Keratinocyte (primary cell): ENCODE measurements at regions not wholly inside any gene's neighbourhood (a gene's known extent, or its start where the extent isn't known, plus 50 kb on each side); places are given as distances from the start of the nearest gene placed in this dataset.
"Not testable (repeated sequence)": the region's sequence is repeated elsewhere in the genome, so short reads cannot be mapped to it uniquely, and the experiment has no call there.

Experiments used
- DNase-seq: peaks from one replicate; pipeline ENCODE4 v3.0.0-alpha.2; 2011; ENCODE audit warnings: low read depth, missing footprints, low spot score
- FAIRE-seq: peaks from 2 replicates; lab custom pipeline; 2011; peaks lifted over from hg19 to GRCh38; lab: Jason Lieb, UNC
- H2AFZ ChIP-seq: 2 replicates; pipeline ENCODE4 v1.6.0; 2012; ENCODE audit warnings: low read length, control low read depth, inconsistent platforms; ENCODE audit not compliant: control insufficient read depth
- H3K27ac ChIP-seq: 2 replicates; pipeline ENCODE4 v1.5.1; 2011; ENCODE audit warnings: low read length; ENCODE audit not compliant: control insufficient read depth, insufficient read depth
- H3K27me3 ChIP-seq: 3 replicates; pipeline ENCODE4 v1.6.0; 2011; ENCODE audit warnings: low read length; ENCODE audit not compliant: control insufficient read depth, insufficient read depth; ENCODE audit errors: extremely low read depth
- H3K36me3 ChIP-seq, 2 experiments: 2 replicates in 1 of 2; 3 replicates in 1 of 2; pipeline ENCODE4 v1.5.1; 2011; ENCODE audit warnings: low read length in 2 of 2, mild to moderate bottlenecking in 1 of 2; ENCODE audit not compliant: control insufficient read depth in 2 of 2, insufficient read depth in 2 of 2; ENCODE audit errors: extremely low read depth in 1 of 2
- H3K4me1 ChIP-seq: 3 replicates; pipeline ENCODE4 v1.5.1; 2011; ENCODE audit warnings: low read length; ENCODE audit not compliant: control insufficient read depth, insufficient read depth; ENCODE audit errors: extremely low read depth
- H3K4me2 ChIP-seq: 3 replicates; pipeline ENCODE4 v1.6.0; 2011; ENCODE audit warnings: low read depth, low read length; ENCODE audit not compliant: control insufficient read depth, insufficient read depth; ENCODE audit errors: extremely low read depth
- H3K4me3 ChIP-seq, 3 experiments: fragments of 200-600 bp in 1 of 3; sonication (generic) in 1 of 3; 2 replicates in 2 of 3; 3 replicates in 1 of 3; pipeline ENCODE4 v1.5.1; 2011 to 2016; ENCODE audit warnings: low read length in 3 of 3, mild to moderate bottlenecking in 3 of 3, control low read depth in 2 of 3, inconsistent platforms in 1 of 3, low read depth in 1 of 3, mixed read lengths in 1 of 3, mixed run types in 1 of 3, moderate library complexity in 1 of 3; ENCODE audit not compliant: control insufficient read depth in 2 of 3, insufficient read depth in 2 of 3; ENCODE audit errors: extremely low read depth in 1 of 3
- H3K79me2 ChIP-seq: 2 replicates; pipeline ENCODE4 v1.6.0; 2012; ENCODE audit warnings: low read length; ENCODE audit not compliant: control insufficient read depth, insufficient read depth
- H3K9ac ChIP-seq: 3 replicates; pipeline ENCODE4 v1.6.0; 2011; ENCODE audit warnings: low read length; ENCODE audit not compliant: control insufficient read depth, insufficient read depth; ENCODE audit errors: extremely low read depth
- H3K9me1 ChIP-seq: 3 replicates; pipeline ENCODE4 v1.6.0; 2011; ENCODE audit warnings: low read length; ENCODE audit not compliant: control insufficient read depth, insufficient read depth; ENCODE audit errors: extremely low read depth
- H3K9me3 ChIP-seq: 2 replicates; pipeline ENCODE4 v1.5.1; 2012; ENCODE audit warnings: low read depth, low read length; ENCODE audit not compliant: control insufficient read depth
- H4K20me1 ChIP-seq: 3 replicates; pipeline ENCODE4 v1.6.0; 2011; ENCODE audit warnings: low read length; ENCODE audit not compliant: control insufficient read depth, insufficient read depth; ENCODE audit errors: extremely low read depth
- EZH2 ChIP-seq: IDR thresholded peaks from one replicate; pipeline ENCODE4 v1.6.1; 2012; ENCODE audit warnings: inconsistent platforms, mild to moderate bottlenecking, low read length, moderate library complexity
- dilution Hi-C: fragments of 300-500 bp; cut with MboI; formaldehyde crosslinking; loops from one replicate; pipeline ENCODE4 v1.7.0; 2020; ENCODE audit warnings: low sequenced_read_pairs; ENCODE audit not compliant: extremely low pct_ligation_motif_present
- TF ChIP-seq, protein P1 (sequence below), 3 experiments: IDR thresholded peaks in 1 of 3; conservative IDR thresholded peaks in 1 of 3; optimal IDR thresholded peaks in 1 of 3; 2 replicates in 2 of 3; 3 replicates in 1 of 3; pipeline versions ENCODE3 to v1.5.1; 2011; ENCODE audit warnings: low read length in 3 of 3, mild to moderate bottlenecking in 3 of 3, moderate library complexity in 2 of 3, control low read depth in 1 of 3, inconsistent platforms in 1 of 3; ENCODE audit not compliant: insufficient read depth in 2 of 3; ENCODE audit errors: extremely low read depth in 1 of 3

- no peak overlapping the region for H3K4me2 ChIP-seq
These were observed 252.7 kb upstream of the GALNT5 start for GRCh38 chr2:157004789-157005188.

DNA sequence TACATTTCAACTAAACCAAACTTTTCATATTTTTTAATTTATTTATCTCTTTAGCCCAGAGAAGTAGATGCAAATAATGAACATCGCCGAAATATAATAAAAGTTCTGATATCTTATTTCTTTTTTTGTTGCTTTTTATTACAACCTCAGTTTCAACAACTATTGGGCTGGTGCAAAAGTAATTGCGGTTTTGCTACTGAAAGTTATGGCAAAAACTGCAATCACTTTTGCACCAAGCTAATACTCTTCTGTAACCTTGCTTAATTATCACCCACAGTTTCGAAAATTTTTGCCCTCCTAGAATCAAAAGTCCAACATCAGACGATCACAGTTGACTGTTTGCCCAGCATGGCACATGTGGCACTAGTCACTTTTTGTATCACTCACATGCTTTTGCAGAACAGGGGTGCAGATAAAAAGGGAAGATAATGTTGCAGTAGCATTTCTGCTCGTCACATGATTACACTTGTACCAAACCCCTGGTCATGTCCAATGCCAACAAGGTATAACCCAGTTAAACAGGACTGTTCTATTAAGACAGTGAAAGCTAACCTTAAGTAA lies 242.4 kb upstream of the GALNT5 start:
- Histone ChIP-seq H3K79me2 (no peaks in the 10 kb centered on the region), H3K27ac (no peak overlapping the region), H3K4me1 (no peaks in the 10 kb centered on the region), H3K36me3 (no peaks in the 10 kb centered on the region), H3K9ac (no peak overlapping the region), H3K4me2 (no peak overlapping the region), H3K4me3 (no peak overlapping the region), H3K9me1 (no peaks in the 10 kb centered on the region), H2AFZ (no peak overlapping the region), H3K9me3 (no peaks in the 10 kb centered on the region), H3K27me3 (no peaks in the 10 kb centered on the region), H4K20me1 (no peaks in the 10 kb centered on the region)
- no peak for DNase-seq
- no peak for TF ChIP-seq EZH2
- TF ChIP-seq, protein P1, sequence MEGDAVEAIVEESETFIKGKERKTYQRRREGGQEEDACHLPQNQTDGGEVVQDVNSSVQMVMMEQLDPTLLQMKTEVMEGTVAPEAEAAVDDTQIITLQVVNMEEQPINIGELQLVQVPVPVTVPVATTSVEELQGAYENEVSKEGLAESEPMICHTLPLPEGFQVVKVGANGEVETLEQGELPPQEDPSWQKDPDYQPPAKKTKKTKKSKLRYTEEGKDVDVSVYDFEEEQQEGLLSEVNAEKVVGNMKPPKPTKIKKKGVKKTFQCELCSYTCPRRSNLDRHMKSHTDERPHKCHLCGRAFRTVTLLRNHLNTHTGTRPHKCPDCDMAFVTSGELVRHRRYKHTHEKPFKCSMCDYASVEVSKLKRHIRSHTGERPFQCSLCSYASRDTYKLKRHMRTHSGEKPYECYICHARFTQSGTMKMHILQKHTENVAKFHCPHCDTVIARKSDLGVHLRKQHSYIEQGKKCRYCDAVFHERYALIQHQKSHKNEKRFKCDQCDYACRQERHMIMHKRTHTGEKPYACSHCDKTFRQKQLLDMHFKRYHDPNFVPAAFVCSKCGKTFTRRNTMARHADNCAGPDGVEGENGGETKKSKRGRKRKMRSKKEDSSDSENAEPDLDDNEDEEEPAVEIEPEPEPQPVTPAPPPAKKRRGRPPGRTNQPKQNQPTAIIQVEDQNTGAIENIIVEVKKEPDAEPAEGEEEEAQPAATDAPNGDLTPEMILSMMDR (optimal IDR thresholded peaks at IDR 0.05 in 1 of 3, IDR thresholded peaks at IDR 0.05 in 1 of 3, conservative IDR thresholded peaks at IDR 0.05 in 1 of 3; ENCODE audit: extremely low read depth in 1 of 3, insufficient read depth in 2 of 3, low read length in 3 of 3), result no peak
- FAIRE-seq, result no peak
- dilution Hi-C loops, result no loop called here

More at GRCh38 chr2:157004789-157005188, 252.7 kb upstream of the GALNT5 start:
- DNase-seq, result no peak
- H3K9me3 ChIP-seq, result no peaks in the 10 kb centered on the region
- H3K36me3 ChIP-seq, result no peaks in the 10 kb centered on the region
- H2AFZ ChIP-seq, result no peak overlapping the region
- H4K20me1 ChIP-seq, result no peaks in the 10 kb centered on the region
- H3K79me2 ChIP-seq, result no peaks in the 10 kb centered on the region
- no peak overlapping the region for H3K4me3 ChIP-seq
- FAIRE-seq, result no peak
- dilution Hi-C loops, result no loop called here
- no peak overlapping the region for H3K27ac ChIP-seq
- no peaks in the 10 kb centered on the region for H3K4me1 ChIP-seq
- no peak overlapping the region for H3K9ac ChIP-seq
- no peaks in the 10 kb centered on the region for H3K9me1 ChIP-seq
- TF ChIP-seq EZH2, result no peak
- TF ChIP-seq, protein P1 (optimal IDR thresholded peaks at IDR 0.05 in 1 of 3, IDR thresholded peaks at IDR 0.05 in 1 of 3, conservative IDR thresholded peaks at IDR 0.05 in 1 of 3; ENCODE audit: extremely low read depth in 1 of 3, insufficient read depth in 2 of 3, low read length in 3 of 3), result no peak
- peaks cover 2% of the 10 kb centered on the region for H3K27me3 ChIP-seq

- dilution Hi-C loops, FAIRE-seq, H3K9ac ChIP-seq, H3K9me3 ChIP-seq, H3K4me3 ChIP-seq, H3K36me3 ChIP-seq, DNase-seq, H3K4me1 ChIP-seq, H3K27ac ChIP-seq, H2AFZ ChIP-seq, H3K79me2 ChIP-seq, H3K27me3 ChIP-seq, H4K20me1 ChIP-seq, H3K4me2 ChIP-seq, H3K9me1 ChIP-seq: not testable (repeated sequence)
These were observed 234.2 kb upstream of the GALNT5 start for GRCh38 chr2:157023264-157023663.
